Ovary (tissue), 7 donors: ENCODE measurements at regions not wholly inside any gene's neighbourhood (a gene's known extent, or its start where the extent isn't known, plus 50 kb on each side); places are given as distances from the start of the nearest gene placed in this dataset.

ENCODE experiments used
- DNase-seq, 5 donors: peaks; one replicate each; pipeline ENCODE4 v3.0.0-alpha.2; 2019 to 2020
- H3K27ac ChIP-seq, 2 donors: fragments of 200-600 bp; one replicate each; pipeline versions ENCODE4 v1.5.1 to v1.8.0; 2019 to 2022
- H3K27me3 ChIP-seq: fragments of 200-600 bp; one replicate; pipeline ENCODE4 v1.8.0; 2022
- H3K36me3 ChIP-seq: fragments of 200-600 bp; sonication (generic); one replicate; pipeline ENCODE4 v1.5.1; 2019
- H3K4me1 ChIP-seq: one replicate; pipeline ENCODE4 v1.8.1; 2013; ENCODE audit warnings: mild to moderate bottlenecking, moderate library complexity; ENCODE audit not compliant: insufficient read depth
- H3K4me3 ChIP-seq: fragments of 200-600 bp; sonication (generic); one replicate; pipeline ENCODE4 v1.5.1; 2017
- H3K9me3 ChIP-seq, 2 donors: fragments of 200-600 bp in 1 of 2; sonication (generic) in 1 of 2; one replicate each; pipeline versions ENCODE4 v1.5.1 to v1.8.1; 2013 to 2019; ENCODE audit warnings: mild to moderate bottlenecking in 1 of 2, moderate library complexity in 1 of 2
- CTCF ChIP-seq, 3 donors: fragments of 450-650 bp in 2 of 3; fragments of 200-600 bp in 1 of 3; IDR thresholded peaks; one replicate each; pipeline versions ENCODE4 v1.5.1 to v1.8.0; 2016 to 2022; ENCODE audit warnings: antibody characterized with exemption in 3 of 3, mild to moderate bottlenecking in 1 of 3
- EP300 ChIP-seq: sonication (generic); formaldehyde crosslinking; IDR thresholded peaks from one replicate; pipeline ENCODE4 v1.6.1; 2017; ENCODE audit warnings: antibody characterized with exemption
- POLR2A ChIP-seq: fragments of 450-650 bp; IDR thresholded peaks from one replicate; pipeline ENCODE4 v1.6.1; 2017; ENCODE audit warnings: antibody characterized with exemption, mild to moderate bottlenecking, moderate library complexity
- WGBS, 3 donors: extraction: QIAGEN DNeasy Blood & Tissue Kit in 1 of 3; methylation state at CpG; one replicate each; pipeline versions ENCODE4 v1.1.5 to v1.1.7; 2013 to 2017; 5-methylcytosine and 5-hydroxymethylcytosine counted together
- intact Hi-C, 4 donors: fragments of 100-400 bp; cut with DNase I; formaldehyde crosslinking; loops; one replicate each; pipeline versions ENCODE4 v1.11.0 to v1.15.1; 2022 to 2023
- donor health status: DM: no; HTN: no; CAD: no; lungs with moderate emphysema.
- donor health status: DM: no; HTN: no; CAD: no.
- donor health status: Bipolar disorder and iron deficiency.
- donor health status: DM: no; HTN: no; CAD: no.
- donor health status: DM: yes; HTN: yes; CAD: no.

- intact Hi-C loops: no loop called here
- no peak overlapping the region for H3K27ac ChIP-seq
- no peaks in the 10 kb centered on the region for H3K9me3 ChIP-seq
- H3K36me3 ChIP-seq: no peaks in the 10 kb centered on the region
- H3K4me3 ChIP-seq: no peak overlapping the region
- no peak for TF ChIP-seq EP300
- TF ChIP-seq POLR2A: no peak
- no peak for DNase-seq
- no peaks in the 10 kb centered on the region for H3K27me3 ChIP-seq
- 48 to 67% (median 51%) methylated on average over 4 of the region's 4 CpGs for WGBS, 3 donors
- H3K4me1 ChIP-seq: no peaks in the 10 kb centered on the region
Observed at GRCh38 chr10:36173364-36173763, 531.3 kb upstream of the FZD8 start.

GRCh38 chr10:36171953-36172940 is 530.2 kb upstream of the FZD8 start:
- TF ChIP-seq POLR2A (no peak), EP300 (no peak), CTCF (IDR thresholded peaks at IDR 0.05) (no peak)

GRCh38 chr10:36171556-36171952 is 529.5 kb upstream of the FZD8 start:
- intact Hi-C loops: no loop called here
- no peak overlapping the region for H3K27ac ChIP-seq
- WGBS, 3 donors: 39 to 54% (median 44%) methylated on average over 1 of the region's 1 CpG

More at GRCh38 chr10:36171953-36172940, 530.2 kb upstream of the FZD8 start:
- DNase-seq: no peak
- H3K4me1 ChIP-seq: no peaks in the 10 kb centered on the region
- intact Hi-C loops: no loop called here
- H3K27ac ChIP-seq: no peak overlapping the region
- no peaks in the 10 kb centered on the region for H3K36me3 ChIP-seq
- no peaks in the 10 kb centered on the region for H3K9me3 ChIP-seq
- 39 to 50% (median 40%) methylated on average over 10 of the region's 10 CpGs for WGBS, 3 donors
- H3K27me3 ChIP-seq: no peaks in the 10 kb centered on the region
- no peak overlapping the region for H3K4me3 ChIP-seq

GRCh38 chr10:36170943-36171501 is 528.9 kb upstream of the FZD8 start:
- Histone ChIP-seq H3K27ac (no peak overlapping the region), H3K36me3 (no peaks in the 10 kb centered on the region), H3K4me3 (no peak overlapping the region), H3K27me3 (no peaks in the 10 kb centered on the region), H3K4me1 (no peaks in the 10 kb centered on the region), H3K9me3 (no peaks in the 10 kb centered on the region)
- intact Hi-C loops: no loop called here
- TF ChIP-seq POLR2A (no peak), EP300 (no peak), CTCF (IDR thresholded peaks at IDR 0.05) (no peak)
- DNase-seq: no peak
- 37 to 45% (median 43%) methylated on average over 4 of the region's 4 CpGs for WGBS, 3 donors

More at GRCh38 chr10:36171556-36171952, 529.5 kb upstream of the FZD8 start:
- H3K27me3 ChIP-seq: no peaks in the 10 kb centered on the region
- no peaks in the 10 kb centered on the region for H3K36me3 ChIP-seq
- no peaks in the 10 kb centered on the region for H3K4me1 ChIP-seq
- TF ChIP-seq POLR2A (no peak), EP300 (no peak), CTCF (IDR thresholded peaks at IDR 0.05) (no peak)
- DNase-seq: no peak
- no peak overlapping the region for H3K4me3 ChIP-seq
- H3K9me3 ChIP-seq: no peaks in the 10 kb centered on the region
